ENCODE measurements at regions not wholly inside any gene's neighbourhood (a gene's known extent, or its start where the extent isn't known, plus 50 kb on each side); places are given as distances from the start of the nearest gene placed in this dataset.

DNA sequence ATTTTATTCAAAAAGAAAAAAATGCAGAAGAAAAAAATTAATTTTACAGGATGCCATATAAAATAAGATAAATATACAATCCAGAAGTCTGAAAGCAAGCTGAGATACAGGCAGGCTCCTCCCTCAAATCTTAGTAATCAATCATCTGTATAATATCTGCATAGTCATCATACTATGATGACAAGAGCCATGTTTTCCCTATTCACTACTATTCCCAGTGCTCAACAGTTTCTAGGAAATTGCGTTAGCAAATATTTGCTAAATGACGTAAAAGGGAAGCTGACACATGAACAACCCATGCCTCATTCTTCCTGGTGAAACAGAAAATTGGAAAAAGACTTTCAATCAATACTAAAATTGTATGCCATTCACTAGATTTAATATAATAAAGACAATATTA is 793.2 kb downstream of the SUCLG1 start:
- Histone ChIP-seq H3K4me3 (no peak overlapping the region), H3K27ac (no peak overlapping the region), H3K36me3 (ENCODE audit: low read depth, missing control alignments) (no peaks in the 10 kb centered on the region), H3K4me1 (no peaks in the 10 kb centered on the region), H3K27me3 (no peaks in the 10 kb centered on the region), H3K9me3 (no peaks in the 10 kb centered on the region)
- intact Hi-C loops (cut with DNase I; ENCODE audit: low total_unique reads) = no loop called here
- DNase-seq = no peak
- WGBS, 2 donors = 87 to 97% methylated on average over 2 of the region's 2 CpGs
- TF ChIP-seq, protein P1, sequence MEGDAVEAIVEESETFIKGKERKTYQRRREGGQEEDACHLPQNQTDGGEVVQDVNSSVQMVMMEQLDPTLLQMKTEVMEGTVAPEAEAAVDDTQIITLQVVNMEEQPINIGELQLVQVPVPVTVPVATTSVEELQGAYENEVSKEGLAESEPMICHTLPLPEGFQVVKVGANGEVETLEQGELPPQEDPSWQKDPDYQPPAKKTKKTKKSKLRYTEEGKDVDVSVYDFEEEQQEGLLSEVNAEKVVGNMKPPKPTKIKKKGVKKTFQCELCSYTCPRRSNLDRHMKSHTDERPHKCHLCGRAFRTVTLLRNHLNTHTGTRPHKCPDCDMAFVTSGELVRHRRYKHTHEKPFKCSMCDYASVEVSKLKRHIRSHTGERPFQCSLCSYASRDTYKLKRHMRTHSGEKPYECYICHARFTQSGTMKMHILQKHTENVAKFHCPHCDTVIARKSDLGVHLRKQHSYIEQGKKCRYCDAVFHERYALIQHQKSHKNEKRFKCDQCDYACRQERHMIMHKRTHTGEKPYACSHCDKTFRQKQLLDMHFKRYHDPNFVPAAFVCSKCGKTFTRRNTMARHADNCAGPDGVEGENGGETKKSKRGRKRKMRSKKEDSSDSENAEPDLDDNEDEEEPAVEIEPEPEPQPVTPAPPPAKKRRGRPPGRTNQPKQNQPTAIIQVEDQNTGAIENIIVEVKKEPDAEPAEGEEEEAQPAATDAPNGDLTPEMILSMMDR (IDR thresholded peaks at IDR 0.05) = no peak
- TF ChIP-seq POLR2A (IDR thresholded peaks at IDR 0.05) = no peak

DNA sequence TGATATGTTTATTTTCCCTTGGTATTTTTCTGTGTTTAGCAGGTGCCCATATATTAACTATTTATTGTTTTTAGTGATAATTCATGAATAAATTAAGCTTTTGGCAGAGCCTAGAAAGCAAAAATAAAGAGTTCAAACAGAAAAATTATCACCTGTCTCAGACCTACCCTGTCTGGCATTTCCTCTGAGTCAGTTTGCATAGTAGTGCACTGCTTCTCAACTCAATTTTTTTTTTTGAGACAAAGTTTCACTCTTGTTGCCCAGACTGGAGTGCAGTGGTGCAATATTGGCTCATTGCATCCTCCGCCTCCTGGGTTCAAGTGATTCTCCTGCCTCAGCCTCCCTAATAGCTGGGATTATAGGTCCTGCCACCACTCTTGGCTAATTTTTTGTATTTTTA is 793.9 kb downstream of the SUCLG1 start:
- Histone ChIP-seq H3K36me3 (ENCODE audit: low read depth, missing control alignments) (no peaks in the 10 kb centered on the region), H3K4me3 (no peak overlapping the region), H3K9me3 (no peaks in the 10 kb centered on the region), H3K27me3 (no peaks in the 10 kb centered on the region), H3K27ac (no peak overlapping the region), H3K4me1 (no peaks in the 10 kb centered on the region)
- no peak for DNase-seq
- intact Hi-C loops (cut with DNase I; ENCODE audit: low total_unique reads) = no loop called here
- TF ChIP-seq, protein P1 (IDR thresholded peaks at IDR 0.05) = no peak
- TF ChIP-seq POLR2A (IDR thresholded peaks at IDR 0.05) = no peak
- WGBS, 2 donors = 100% methylated on average over 1 of the region's 1 CpG

DNA sequence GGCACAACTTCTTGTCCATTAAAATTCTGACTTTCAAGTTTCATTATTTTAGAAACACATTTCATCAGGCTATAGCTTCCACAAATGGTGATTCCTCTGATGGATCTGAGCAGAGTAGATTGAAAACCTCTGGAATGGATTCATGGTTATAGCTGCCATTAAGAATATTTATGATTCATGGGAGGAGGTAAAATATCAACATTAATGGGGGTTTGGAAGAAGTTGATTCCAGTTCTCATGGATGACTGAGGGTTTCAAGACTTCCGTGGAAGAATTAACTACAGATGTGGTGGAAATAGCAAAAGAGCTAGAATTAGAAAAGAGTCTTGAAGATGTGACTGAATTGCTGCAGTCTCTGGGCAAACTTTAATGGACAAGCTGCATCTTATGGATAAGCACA is 797.4 kb downstream of the SUCLG1 start:
- DNase-seq = no peak
- Histone ChIP-seq H3K4me3 (no peak overlapping the region), H3K36me3 (ENCODE audit: low read depth, missing control alignments) (no peaks in the 10 kb centered on the region), H3K4me1 (no peaks in the 10 kb centered on the region), H3K27me3 (no peaks in the 10 kb centered on the region), H3K27ac (no peak overlapping the region), H3K9me3 (no peaks in the 10 kb centered on the region)
- intact Hi-C loops (cut with DNase I; ENCODE audit: low total_unique reads) = no loop called here
- 63 to 79% methylated on average over 1 of the region's 1 CpG for WGBS, 2 donors
- TF ChIP-seq, protein P1 (IDR thresholded peaks at IDR 0.05) = no peak
- TF ChIP-seq POLR2A (IDR thresholded peaks at IDR 0.05) = no peak

DNA sequence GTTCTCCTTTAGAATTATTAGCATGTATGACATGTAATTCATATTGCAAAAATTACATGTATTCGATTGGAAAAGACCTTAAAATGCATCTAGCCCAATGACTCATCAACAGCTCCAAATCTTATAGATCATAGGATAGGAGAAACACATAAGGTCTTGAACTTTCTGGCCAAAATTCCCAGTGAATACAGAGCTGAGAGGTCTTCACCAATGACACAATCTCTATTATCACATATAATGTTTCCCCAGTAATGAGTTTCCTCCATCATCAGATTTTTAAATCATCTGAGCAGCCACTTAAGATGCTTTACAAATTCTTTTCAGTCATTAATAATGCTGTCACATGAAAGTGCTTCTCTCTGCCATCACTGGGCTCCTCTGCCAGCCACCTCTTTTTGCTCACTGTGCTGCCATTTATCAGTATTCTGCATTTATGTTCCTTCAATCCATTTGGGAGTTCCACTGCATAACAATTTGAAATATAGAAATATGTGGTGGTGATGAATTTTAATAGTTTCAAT is 804.9 kb downstream of the SUCLG1 start:
- Histone ChIP-seq H3K27me3 (no peaks in the 10 kb centered on the region), H3K4me1 (no peaks in the 10 kb centered on the region), H3K9me3 (no peaks in the 10 kb centered on the region), H3K4me3 (no peak overlapping the region), H3K36me3 (ENCODE audit: low read depth, missing control alignments) (no peaks in the 10 kb centered on the region), H3K27ac (no peak overlapping the region)
- TF ChIP-seq, protein P1 (IDR thresholded peaks at IDR 0.05) = no peak
- TF ChIP-seq POLR2A (IDR thresholded peaks at IDR 0.05) = no peak
- intact Hi-C loops (cut with DNase I; ENCODE audit: low total_unique reads) = no loop called here
- 85 to 90% methylated on average over 1 of the region's 1 CpG for WGBS, 2 donors
- no peak for DNase-seq

DNA sequence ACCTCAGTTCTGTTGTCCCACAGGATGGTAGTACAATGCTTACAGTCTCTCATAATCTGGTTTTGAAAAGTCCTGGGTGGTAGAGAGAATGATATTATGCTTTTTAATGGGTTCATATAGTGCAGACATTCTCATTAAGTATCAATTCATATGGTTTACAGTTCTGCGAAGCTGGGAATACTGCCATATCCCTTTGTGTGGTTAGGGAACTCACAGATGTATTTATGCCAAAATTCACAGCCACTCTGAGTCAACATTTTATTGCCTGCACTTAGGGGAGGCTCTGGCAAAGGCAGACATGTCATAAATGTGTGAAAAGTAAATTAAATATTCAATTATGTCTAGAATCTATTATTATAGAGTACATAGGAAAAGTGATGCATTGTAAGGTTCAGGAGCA is 808.2 kb downstream of the SUCLG1 start:
- intact Hi-C loops (cut with DNase I; ENCODE audit: low total_unique reads) = no loop called here
- WGBS, 2 donors = 52 to 54% methylated on average over 1 of the region's 1 CpG
- TF ChIP-seq, protein P1 (IDR thresholded peaks at IDR 0.05) = no peak
- TF ChIP-seq POLR2A (IDR thresholded peaks at IDR 0.05) = no peak
- no peaks in the 10 kb centered on the region for H3K9me3 ChIP-seq
- no peak overlapping the region for H3K4me3 ChIP-seq
- H3K36me3 ChIP-seq (ENCODE audit: low read depth, missing control alignments) = no peaks in the 10 kb centered on the region
- no peak for DNase-seq
- no peaks in the 10 kb centered on the region for H3K4me1 ChIP-seq
- no peaks in the 10 kb centered on the region for H3K27me3 ChIP-seq
- H3K27ac ChIP-seq = no peak overlapping the region

All from testis (tissue), 2 donors.